Right lobe of liver (tissue), 4 donors: ENCODE measurements at regions not wholly inside any gene's neighbourhood (a gene's known extent, or its start where the extent isn't known, plus 50 kb on each side); places are given as distances from the start of the nearest gene placed in this dataset.

Source experiments
- CTCF ChIP-seq, 4 donors: fragments of 200-600 bp in 3 of 4; fragments of 450-650 bp in 1 of 4; IDR thresholded peaks; one replicate each; pipeline versions ENCODE4 v1.5.1 to v1.8.0; 2016 to 2022; ENCODE audit warnings: antibody characterized with exemption in 4 of 4, mild to moderate bottlenecking in 2 of 4
- POLR2A ChIP-seq: fragments of 450-650 bp; IDR thresholded peaks from one replicate; pipeline ENCODE4 v1.6.1; 2017; ENCODE audit warnings: antibody characterized with exemption, mild to moderate bottlenecking
- donor health status: DM: no; HTN: no; CAD: no.
- donor health status: DM: no; HTN: no; CAD: no.
- donor health status: DM: no; HTN: yes; CAD: no.

GRCh38 chr5:40204144-40204543 is 475.6 kb upstream of the PTGER4 start:
- no peak for TF ChIP-seq CTCF (IDR thresholded peaks at IDR 0.05)
- TF ChIP-seq POLR2A, result no peak
